Panc1 (cell line): ENCODE measurements at regions not wholly inside any gene's neighbourhood (a gene's known extent, or its start where the extent isn't known, plus 50 kb on each side); places are given as distances from the start of the nearest gene placed in this dataset.

Experiments
- ATAC-seq: fragments of 200-7000 bp; cut with Tn5 transposase; 2 replicates; pipeline ENCODE4 v1.9.1; 2020; ENCODE audit warnings: mild to moderate bottlenecking, moderate library complexity
- BruUV-seq: library from RNA; stranded (reverse); fragments of 400-500 nt; replicated peaks from 2 replicates; lab custom pipeline; 2021; lab: Mats Ljungman, UMichigan
- CTCF ChIA-PET: fragments of 300-600 bp; sonication (Branson Sonifier 250); formaldehyde crosslinking; loops from one replicate; lab custom pipeline; 2022; ENCODE audit warnings: antibody characterized with exemption; lab: Charles Lee
- POLR2A ChIA-PET: fragments of 300-600 bp; sonication (Branson Sonifier 250); formaldehyde crosslinking; loops from one replicate; lab custom pipeline; 2022; ENCODE audit warnings: antibody characterized with exemption; lab: Charles Lee
- DNase-seq: peaks from one replicate; pipeline ENCODE4 v3.0.0-alpha.2; 2010; ENCODE audit warnings: low read depth, low spot score
- H3K27ac ChIP-seq: 2 replicates; pipeline ENCODE4 v1.5.1; 2011; ENCODE audit warnings: mild to moderate bottlenecking, low read length, inconsistent platforms
- H3K27me3 ChIP-seq: fragments of 200-500 bp; sonication (Bioruptor generic); 2 replicates; pipeline ENCODE4 v1.6.0; 2014; ENCODE audit warnings: low read length, inconsistent platforms; ENCODE audit not compliant: control insufficient read depth, insufficient read depth
- H3K36me3 ChIP-seq: fragments of 200-500 bp; sonication (Bioruptor generic); 2 replicates; pipeline ENCODE4 v1.5.1; 2014; ENCODE audit warnings: inconsistent platforms, mild to moderate bottlenecking, low read length, moderate library complexity; ENCODE audit not compliant: control insufficient read depth, insufficient read depth
- H3K4me1 ChIP-seq: 2 replicates; pipeline ENCODE4 v1.5.1; 2011; ENCODE audit warnings: inconsistent platforms, mild to moderate bottlenecking, low read length, moderate library complexity; ENCODE audit not compliant: control insufficient read depth, insufficient read depth
- H3K4me3 ChIP-seq, 2 experiments: 2 replicates each; pipeline ENCODE4 v1.5.1; 2011 to 2012; ENCODE audit warnings: low read depth in 2 of 2, low read length in 2 of 2, mild to moderate bottlenecking in 2 of 2, inconsistent platforms in 1 of 2, moderate library complexity in 1 of 2
- H3K9me3 ChIP-seq: fragments of 200-500 bp; sonication (Bioruptor generic); 2 replicates; pipeline ENCODE4 v1.5.1; 2014; ENCODE audit warnings: low read depth, mild to moderate bottlenecking, inconsistent platforms, low read length, moderate library complexity; ENCODE audit not compliant: control insufficient read depth, insufficient read depth
- POLR2AphosphoS5 ChIP-seq: IDR thresholded peaks from 2 replicates; pipeline ENCODE4 v1.6.1; 2012; ENCODE audit warnings: mild to moderate bottlenecking, low read depth, low read length, moderate library complexity
- SIN3A ChIP-seq: IDR thresholded peaks from 2 replicates; pipeline ENCODE4 v1.6.1; 2012; ENCODE audit warnings: low read depth, mild to moderate bottlenecking, low read length, moderate library complexity, borderline replicate concordance; ENCODE audit not compliant: insufficient read depth
- TCF7L2 ChIP-seq: IDR thresholded peaks from 2 replicates; pipeline ENCODE4 v1.6.1; 2011; ENCODE audit warnings: mild to moderate bottlenecking, low read depth, low read length, inconsistent platforms
- in situ Hi-C: cut with HindIII; loops from 2 replicates; pipeline ENCODE4 v1.10.0; 2016; ENCODE audit warnings: low sequenced_read_pairs, low pct_unique_long_range_greater_than_20kb
- intact Hi-C: fragments of 100-400 bp; cut with micrococcal nuclease; formaldehyde crosslinking; loops from one replicate; pipeline ENCODE4 v1.10.0; 2022; ENCODE audit not compliant: unreplicated experiment
- TF ChIP-seq, protein P1 (sequence below): fragments of 450-650 bp; IDR thresholded peaks from 2 replicates; pipeline ENCODE4 v1.5.1; 2017; ENCODE audit warnings: mild to moderate bottlenecking
- TF ChIP-seq, protein P2 (sequence below), 2 experiments: IDR thresholded peaks; 2 replicates each; pipeline ENCODE4 v1.6.1; 2011 to 2012; ENCODE audit warnings: low read depth in 2 of 2, control low read depth in 1 of 2, low read length in 1 of 2, mild to moderate bottlenecking in 1 of 2, moderate library complexity in 1 of 2; ENCODE audit not compliant: insufficient read depth in 1 of 2

DNA sequence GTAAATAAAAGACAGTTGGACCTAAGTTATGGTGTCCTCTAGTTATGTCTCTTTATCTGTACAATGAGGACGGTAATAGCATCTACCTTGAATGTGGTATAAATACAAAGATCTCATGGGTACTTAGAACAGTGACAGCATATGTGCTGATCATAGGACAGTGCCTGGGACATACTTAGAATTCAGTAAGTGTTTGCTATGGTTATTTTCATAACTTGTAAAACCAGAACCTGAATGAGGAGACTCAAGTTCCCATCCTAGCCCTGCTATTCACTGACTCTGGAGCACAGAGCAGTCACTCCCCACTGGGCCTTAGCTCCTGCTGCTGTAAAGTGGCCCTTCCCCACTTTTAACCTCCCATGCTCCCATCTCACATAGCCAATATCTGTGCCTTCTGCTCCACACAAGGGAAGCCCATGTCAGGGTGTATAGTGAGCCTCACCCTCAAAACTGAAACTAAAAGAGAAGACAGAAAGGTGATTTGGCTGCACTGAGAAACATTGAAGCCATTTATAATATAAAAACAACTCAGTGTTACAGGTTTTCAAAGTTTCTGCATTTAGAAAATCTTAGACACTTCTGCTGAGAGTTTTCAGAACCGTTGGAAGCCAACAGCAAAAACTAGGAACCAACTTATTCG lies 225.4 kb upstream of the UBE2E2 start:
- Histone ChIP-seq H3K9me3 (no peaks in the 10 kb centered on the region), H3K4me1 (no peaks in the 10 kb centered on the region), H3K27ac (no peak overlapping the region), H3K4me3 (no peak overlapping the region), H3K27me3 (no peaks in the 10 kb centered on the region), H3K36me3 (no peaks in the 10 kb centered on the region)
- TF ChIP-seq, protein P1, sequence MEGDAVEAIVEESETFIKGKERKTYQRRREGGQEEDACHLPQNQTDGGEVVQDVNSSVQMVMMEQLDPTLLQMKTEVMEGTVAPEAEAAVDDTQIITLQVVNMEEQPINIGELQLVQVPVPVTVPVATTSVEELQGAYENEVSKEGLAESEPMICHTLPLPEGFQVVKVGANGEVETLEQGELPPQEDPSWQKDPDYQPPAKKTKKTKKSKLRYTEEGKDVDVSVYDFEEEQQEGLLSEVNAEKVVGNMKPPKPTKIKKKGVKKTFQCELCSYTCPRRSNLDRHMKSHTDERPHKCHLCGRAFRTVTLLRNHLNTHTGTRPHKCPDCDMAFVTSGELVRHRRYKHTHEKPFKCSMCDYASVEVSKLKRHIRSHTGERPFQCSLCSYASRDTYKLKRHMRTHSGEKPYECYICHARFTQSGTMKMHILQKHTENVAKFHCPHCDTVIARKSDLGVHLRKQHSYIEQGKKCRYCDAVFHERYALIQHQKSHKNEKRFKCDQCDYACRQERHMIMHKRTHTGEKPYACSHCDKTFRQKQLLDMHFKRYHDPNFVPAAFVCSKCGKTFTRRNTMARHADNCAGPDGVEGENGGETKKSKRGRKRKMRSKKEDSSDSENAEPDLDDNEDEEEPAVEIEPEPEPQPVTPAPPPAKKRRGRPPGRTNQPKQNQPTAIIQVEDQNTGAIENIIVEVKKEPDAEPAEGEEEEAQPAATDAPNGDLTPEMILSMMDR = no peak
- TF ChIP-seq POLR2AphosphoS5 (no peak), SIN3A (no peak), TCF7L2 (no peak)
- TF ChIP-seq, protein P2, sequence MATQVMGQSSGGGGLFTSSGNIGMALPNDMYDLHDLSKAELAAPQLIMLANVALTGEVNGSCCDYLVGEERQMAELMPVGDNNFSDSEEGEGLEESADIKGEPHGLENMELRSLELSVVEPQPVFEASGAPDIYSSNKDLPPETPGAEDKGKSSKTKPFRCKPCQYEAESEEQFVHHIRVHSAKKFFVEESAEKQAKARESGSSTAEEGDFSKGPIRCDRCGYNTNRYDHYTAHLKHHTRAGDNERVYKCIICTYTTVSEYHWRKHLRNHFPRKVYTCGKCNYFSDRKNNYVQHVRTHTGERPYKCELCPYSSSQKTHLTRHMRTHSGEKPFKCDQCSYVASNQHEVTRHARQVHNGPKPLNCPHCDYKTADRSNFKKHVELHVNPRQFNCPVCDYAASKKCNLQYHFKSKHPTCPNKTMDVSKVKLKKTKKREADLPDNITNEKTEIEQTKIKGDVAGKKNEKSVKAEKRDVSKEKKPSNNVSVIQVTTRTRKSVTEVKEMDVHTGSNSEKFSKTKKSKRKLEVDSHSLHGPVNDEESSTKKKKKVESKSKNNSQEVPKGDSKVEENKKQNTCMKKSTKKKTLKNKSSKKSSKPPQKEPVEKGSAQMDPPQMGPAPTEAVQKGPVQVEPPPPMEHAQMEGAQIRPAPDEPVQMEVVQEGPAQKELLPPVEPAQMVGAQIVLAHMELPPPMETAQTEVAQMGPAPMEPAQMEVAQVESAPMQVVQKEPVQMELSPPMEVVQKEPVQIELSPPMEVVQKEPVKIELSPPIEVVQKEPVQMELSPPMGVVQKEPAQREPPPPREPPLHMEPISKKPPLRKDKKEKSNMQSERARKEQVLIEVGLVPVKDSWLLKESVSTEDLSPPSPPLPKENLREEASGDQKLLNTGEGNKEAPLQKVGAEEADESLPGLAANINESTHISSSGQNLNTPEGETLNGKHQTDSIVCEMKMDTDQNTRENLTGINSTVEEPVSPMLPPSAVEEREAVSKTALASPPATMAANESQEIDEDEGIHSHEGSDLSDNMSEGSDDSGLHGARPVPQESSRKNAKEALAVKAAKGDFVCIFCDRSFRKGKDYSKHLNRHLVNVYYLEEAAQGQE (IDR thresholded peaks at IDR 0.05; ENCODE audit: insufficient read depth in 1 of 2, low read depth in 2 of 2, low read length in 1 of 2) = no peak
- ChIA-PET POLR2A (no interaction called here), CTCF (no interaction called here)
- in situ Hi-C loops (no loop called here), intact Hi-C loops (no loop called here)
- ATAC-seq (no peak), DNase-seq (no peak)
- BruUV-seq = no TSS peak

- Histone ChIP-seq H3K4me3 (no peak overlapping the region), H3K9me3 (no peaks in the 10 kb centered on the region), H3K27me3 (no peaks in the 10 kb centered on the region), H3K27ac (no peak overlapping the region), H3K4me1 (no peaks in the 10 kb centered on the region), H3K36me3 (no peaks in the 10 kb centered on the region)
- ATAC-seq (no peak), DNase-seq (no peak)
- ChIA-PET CTCF (no interaction called here), POLR2A (no interaction called here)
- in situ Hi-C loops = no loop called here
- intact Hi-C loops = no loop called here
- BruUV-seq = no TSS peak
- TF ChIP-seq, protein P2 (IDR thresholded peaks at IDR 0.05; ENCODE audit: insufficient read depth in 1 of 2, low read depth in 2 of 2, low read length in 1 of 2) = no peak
- TF ChIP-seq, protein P1 = no peak
- TF ChIP-seq POLR2AphosphoS5 = no peak
- TF ChIP-seq TCF7L2 = no peak
- TF ChIP-seq SIN3A = no peak
Measured at GRCh38 chr3:22979581-22979980, 223.5 kb upstream of the UBE2E2 start.
